HEK293T (cell line): ENCODE measurements at regions not wholly inside any gene's neighbourhood (a gene's known extent, or its start where the extent isn't known, plus 50 kb on each side); places are given as distances from the start of the nearest gene placed in this dataset.

ENCODE experiments used
- CTCF ChIA-PET: fragments of 350-600 bp; formaldehyde crosslinking; extraction: SDS; loops from one replicate; lab custom pipeline; 2021; ENCODE audit warnings: antibody characterized with exemption, inconsistent platforms; lab: Yijun Ruan, JAX
- POLR2A ChIA-PET: fragments of 350-600 bp; formaldehyde crosslinking; extraction: SDS; loops from one replicate; lab custom pipeline; 2020; ENCODE audit warnings: antibody characterized with exemption, inconsistent platforms; lab: Yijun Ruan, JAX
- DNase-seq: peaks from one replicate; pipeline ENCODE4 v3.0.0; 2012; ENCODE audit warnings: mixed read lengths; ENCODE audit errors: extremely low spot score
- ARNT ChIP-seq: fragments of 450-650 bp; IDR thresholded peaks from 2 replicates; pipeline ENCODE4 v1.6.1; 2017; ENCODE audit warnings: mild to moderate bottlenecking
- BHLHE40 ChIP-seq: fragments of 450-650 bp; IDR thresholded peaks from 2 replicates; pipeline ENCODE4 v1.6.1; 2016; ENCODE audit warnings: mild to moderate bottlenecking, moderate library complexity, borderline replicate concordance
- CTBP1 ChIP-seq: fragments of 450-650 bp; IDR thresholded peaks from 2 replicates; pipeline ENCODE4 v1.6.1; 2016; ENCODE audit warnings: borderline replicate concordance
- ELF4 ChIP-seq: fragments of 450-650 bp; IDR thresholded peaks from 2 replicates; pipeline ENCODE4 v1.6.1; 2017; ENCODE audit warnings: antibody characterized with exemption
- FOXA1 ChIP-seq: fragments of 450-650 bp; IDR thresholded peaks from 2 replicates; pipeline ENCODE4 v1.6.1; 2016; ENCODE audit warnings: mild to moderate bottlenecking
- FOXK2 ChIP-seq: fragments of 450-650 bp; IDR thresholded peaks from 2 replicates; pipeline ENCODE4 v1.6.1; 2016; ENCODE audit warnings: mild to moderate bottlenecking
- FOXM1 ChIP-seq: fragments of 450-650 bp; IDR thresholded peaks from 2 replicates; pipeline ENCODE4 v1.6.1; 2017; ENCODE audit warnings: mild to moderate bottlenecking, borderline replicate concordance
- HDGF ChIP-seq: fragments of 450-650 bp; IDR thresholded peaks from 2 replicates; pipeline ENCODE4 v1.6.1; 2017; ENCODE audit warnings: antibody characterized with exemption, borderline replicate concordance
- L3MBTL2 ChIP-seq: fragments of 450-650 bp; conservative IDR thresholded peaks from 2 replicates; pipeline ENCODE4 v1.6.1; 2016; ENCODE audit warnings: mild to moderate bottlenecking
- LEF1 ChIP-seq: fragments of 450-650 bp; IDR thresholded peaks from 2 replicates; pipeline ENCODE4 v1.6.1; 2017; ENCODE audit warnings: mild to moderate bottlenecking, borderline replicate concordance
- NFRKB ChIP-seq: fragments of 450-650 bp; IDR thresholded peaks from 2 replicates; pipeline ENCODE4 v1.6.1; 2016; ENCODE audit warnings: mild to moderate bottlenecking, moderate library complexity
- PKNOX1 ChIP-seq: fragments of 450-650 bp; IDR thresholded peaks from 2 replicates; pipeline ENCODE4 v1.6.1; 2016
- SP1 ChIP-seq: fragments of 450-650 bp; IDR thresholded peaks from 2 replicates; pipeline ENCODE4 v1.6.1; 2017
- SUZ12 ChIP-seq: fragments of 450-650 bp; IDR thresholded peaks from 2 replicates; pipeline ENCODE4 v1.6.1; 2016; ENCODE audit warnings: mild to moderate bottlenecking
- TARDBP ChIP-seq: fragments of 450-650 bp; IDR thresholded peaks from 2 replicates; pipeline ENCODE4 v1.6.1; 2016
- ZNF384 ChIP-seq: fragments of 450-650 bp; IDR thresholded peaks from 2 replicates; pipeline ENCODE4 v1.6.1; 2016

- TF ChIP-seq BHLHE40 (no peak), ARNT (no peak), SP1 (no peak), PKNOX1 (no peak), L3MBTL2 (no peak), ZNF384 (no peak), FOXK2 (no peak), NFRKB (no peak), SUZ12 (no peak), TARDBP (no peak), LEF1 (no peak), FOXA1 (no peak), HDGF (no peak), FOXM1 (no peak), CTBP1 (no peak), ELF4 (no peak)
- POLR2A ChIA-PET: no interaction called here
- CTCF ChIA-PET: no interaction called here
These were observed 57.2 kb upstream of the PITRM1 start for GRCh38 chr10:3229815-3230214.

GRCh38 chr10:3228629-3228945, 56.0 kb upstream of the PITRM1 start:
- CTCF ChIA-PET: no interaction called here
- POLR2A ChIA-PET: no interaction called here
- DNase-seq: no peak

More at GRCh38 chr10:3229815-3230214, 57.2 kb upstream of the PITRM1 start:
- DNase-seq: no peak

DNA sequence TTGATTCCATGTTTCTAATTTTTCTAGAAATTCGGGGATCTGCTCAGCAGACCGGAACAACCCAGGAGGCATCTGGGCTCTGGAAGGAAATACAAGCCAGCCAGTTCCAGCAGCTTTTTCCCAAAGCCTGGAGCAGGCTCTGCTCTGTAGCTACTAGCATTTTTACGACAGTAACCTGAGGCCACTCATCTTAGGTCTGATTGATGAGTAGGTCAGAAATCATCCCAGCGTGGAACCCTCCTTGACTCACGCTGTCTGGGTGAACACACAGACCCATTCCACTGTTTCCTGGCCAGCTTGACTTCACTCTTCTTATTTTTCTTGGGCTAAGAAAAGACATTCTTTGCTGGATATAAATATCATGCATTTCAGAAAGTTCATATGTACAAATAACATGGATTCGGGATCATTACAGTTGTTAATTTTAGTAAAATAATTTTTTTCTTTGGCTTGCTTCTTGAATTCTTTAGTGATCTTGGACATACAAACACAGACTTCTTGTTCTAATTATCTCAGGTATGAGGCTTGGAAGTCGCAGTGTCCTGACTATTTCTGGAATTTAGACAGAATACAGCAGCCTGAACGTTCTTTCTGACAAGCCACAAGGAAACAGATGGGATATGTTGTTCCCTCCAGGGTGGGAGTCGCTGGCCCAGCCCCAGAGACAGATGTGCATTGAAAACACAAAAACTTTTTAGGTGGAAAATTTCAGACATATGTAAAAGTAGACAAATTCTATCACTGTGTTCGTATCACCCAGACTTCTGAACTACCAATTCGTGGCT, 54.6 kb upstream of the PITRM1 start:
- DNase-seq: no peak

More at GRCh38 chr10:3228629-3228945, 56.0 kb upstream of the PITRM1 start:
- TF ChIP-seq FOXK2 (no peak), ARNT (no peak), SUZ12 (no peak), L3MBTL2 (no peak), CTBP1 (no peak), SP1 (no peak), ELF4 (no peak), BHLHE40 (no peak), NFRKB (no peak), FOXM1 (no peak), ZNF384 (no peak), FOXA1 (no peak)

DNA sequence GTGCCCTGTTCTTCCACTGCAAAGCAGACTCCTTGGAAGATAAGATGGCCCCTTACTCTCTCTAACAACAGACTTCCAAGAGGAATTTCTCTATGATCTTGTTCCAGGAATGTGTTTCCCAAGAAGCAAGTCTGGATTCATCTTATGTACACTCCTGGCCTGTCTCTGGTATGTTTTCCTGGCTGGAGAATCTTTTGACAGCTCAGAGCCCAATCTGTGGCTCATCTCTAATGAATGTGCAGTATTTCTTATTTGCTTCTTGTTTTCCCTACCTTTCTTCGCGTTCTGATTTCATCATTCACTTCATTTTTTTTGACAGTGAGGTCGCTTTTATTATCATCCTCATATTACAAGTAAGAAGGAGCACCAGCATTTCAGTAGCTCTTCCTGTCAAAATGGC, 53.0 kb upstream of the PITRM1 start:
- TF ChIP-seq SUZ12 (no peak), FOXM1 (no peak), FOXA1 (no peak), TARDBP (no peak), NFRKB (no peak), HDGF (no peak), PKNOX1 (no peak), SP1 (no peak), ARNT (no peak), L3MBTL2 (no peak), BHLHE40 (no peak), LEF1 (no peak), FOXK2 (no peak), CTBP1 (no peak), ELF4 (no peak), ZNF384 (no peak)
- CTCF ChIA-PET: interaction anchor here (0.6 kb wide), 1 partner anchor 1493 kb away, joined by 3 read pairs; no protein-coding TSS in a partner anchor
- POLR2A ChIA-PET: no interaction called here

More for the DNA sequence above, 54.6 kb upstream of the PITRM1 start:
- ChIA-PET POLR2A (interaction anchor here (0.9 kb wide), 1 partner anchor 29 kb away, joined by 4 read pairs; no protein-coding TSS in a partner anchor), CTCF (no interaction called here)
- peak; percentile 37 for TF ChIP-seq PKNOX1
- TF ChIP-seq CTBP1: no peak

GRCh38 chr10:3224241-3224640, 51.7 kb upstream of the PITRM1 start:
- ChIA-PET CTCF (interaction anchor here (2.7 kb wide), 1 partner anchor 27 kb away, joined by 16 read pairs; no protein-coding TSS in a partner anchor), POLR2A (no interaction called here)
- TF ChIP-seq HDGF: no peak
- TF ChIP-seq PKNOX1: no peak
- TF ChIP-seq SUZ12: no peak
- TF ChIP-seq L3MBTL2: no peak
- TF ChIP-seq FOXM1: no peak
- TF ChIP-seq CTBP1: no peak
- no peak for TF ChIP-seq LEF1
- DNase-seq: no peak

More for the DNA sequence above, 53.0 kb upstream of the PITRM1 start:
- no peak for DNase-seq

- TF ChIP-seq LEF1 (no peak), HDGF (no peak), FOXM1 (no peak), TARDBP (no peak), FOXK2 (no peak), NFRKB (no peak), CTBP1 (no peak), BHLHE40 (no peak), L3MBTL2 (no peak), PKNOX1 (no peak), SUZ12 (no peak), ZNF384 (no peak), SP1 (no peak), FOXA1 (no peak), ELF4 (no peak), ARNT (no peak)
- CTCF ChIA-PET: interaction anchor here (0.5 to 2.7 kb wide), 3 partner anchors 19 to 942 kb away, joined by 3 to 16 read pairs (median 4); no protein-coding TSS in a partner anchor
- POLR2A ChIA-PET: interaction anchor here (1.6 kb wide), 1 partner anchor 25 kb away, joined by 4 read pairs; no protein-coding TSS in a partner anchor
- no peak for DNase-seq
These were observed 50.0 kb upstream of the PITRM1 start for GRCh38 chr10:3222626-3223025.
